ENCODE measurements at regions not wholly inside any gene's neighbourhood (a gene's known extent, or its start where the extent isn't known, plus 50 kb on each side); places are given as distances from the start of the nearest gene placed in this dataset.
A peak's percentile ranks its signal among the peaks of the same experiment; 100 is the strongest.
"Not testable (repeated sequence)": the region's sequence is repeated elsewhere in the genome, so short reads cannot be mapped to it uniquely, and the experiment has no call there.

DNA sequence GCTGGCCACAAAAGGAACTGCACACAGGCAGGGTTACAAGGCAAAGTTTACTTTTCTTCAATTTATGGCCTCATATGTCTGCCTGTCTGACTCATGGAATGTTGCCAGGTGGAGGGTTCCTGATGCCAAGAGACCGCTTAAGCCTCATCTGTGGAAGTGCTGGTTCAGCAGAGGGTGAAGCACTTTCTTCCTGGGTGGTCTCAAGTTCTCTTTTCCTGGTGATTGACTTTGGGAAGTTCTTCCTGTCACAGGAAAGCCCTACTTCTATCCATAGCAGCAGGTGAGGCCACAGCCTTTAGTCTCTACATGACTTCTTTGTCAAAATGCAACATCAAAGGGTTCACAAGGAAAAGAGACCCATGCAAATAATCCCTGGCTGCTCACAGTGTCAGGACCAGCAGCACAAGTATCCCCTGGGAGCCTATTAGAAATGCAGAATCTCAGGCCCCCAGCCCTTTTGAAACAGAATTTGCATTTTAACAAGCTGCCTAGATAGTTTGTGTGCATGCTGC is 81.4 kb upstream of the IGFBP7 start:
- Histone ChIP-seq H3K27me3 (no peaks in the 10 kb centered on the region), H3K27ac (no peak overlapping the region), H3K36me3 (no peaks in the 10 kb centered on the region), H3K4me3 (no peak overlapping the region), H3K9me3 (ENCODE audit: low read depth) (no peaks in the 10 kb centered on the region), H3K4me1 (ENCODE audit: low read depth) (no peaks in the 10 kb centered on the region)
- TF ChIP-seq, protein P1, sequence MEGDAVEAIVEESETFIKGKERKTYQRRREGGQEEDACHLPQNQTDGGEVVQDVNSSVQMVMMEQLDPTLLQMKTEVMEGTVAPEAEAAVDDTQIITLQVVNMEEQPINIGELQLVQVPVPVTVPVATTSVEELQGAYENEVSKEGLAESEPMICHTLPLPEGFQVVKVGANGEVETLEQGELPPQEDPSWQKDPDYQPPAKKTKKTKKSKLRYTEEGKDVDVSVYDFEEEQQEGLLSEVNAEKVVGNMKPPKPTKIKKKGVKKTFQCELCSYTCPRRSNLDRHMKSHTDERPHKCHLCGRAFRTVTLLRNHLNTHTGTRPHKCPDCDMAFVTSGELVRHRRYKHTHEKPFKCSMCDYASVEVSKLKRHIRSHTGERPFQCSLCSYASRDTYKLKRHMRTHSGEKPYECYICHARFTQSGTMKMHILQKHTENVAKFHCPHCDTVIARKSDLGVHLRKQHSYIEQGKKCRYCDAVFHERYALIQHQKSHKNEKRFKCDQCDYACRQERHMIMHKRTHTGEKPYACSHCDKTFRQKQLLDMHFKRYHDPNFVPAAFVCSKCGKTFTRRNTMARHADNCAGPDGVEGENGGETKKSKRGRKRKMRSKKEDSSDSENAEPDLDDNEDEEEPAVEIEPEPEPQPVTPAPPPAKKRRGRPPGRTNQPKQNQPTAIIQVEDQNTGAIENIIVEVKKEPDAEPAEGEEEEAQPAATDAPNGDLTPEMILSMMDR (IDR thresholded peaks at IDR 0.05; ENCODE audit: low read depth, low read length) = no peak
- peak in 1 of 2 donors; percentile 29 for DNase-seq (ENCODE audit: low read depth in 1 of 2, low spot score in 1 of 2)

DNA sequence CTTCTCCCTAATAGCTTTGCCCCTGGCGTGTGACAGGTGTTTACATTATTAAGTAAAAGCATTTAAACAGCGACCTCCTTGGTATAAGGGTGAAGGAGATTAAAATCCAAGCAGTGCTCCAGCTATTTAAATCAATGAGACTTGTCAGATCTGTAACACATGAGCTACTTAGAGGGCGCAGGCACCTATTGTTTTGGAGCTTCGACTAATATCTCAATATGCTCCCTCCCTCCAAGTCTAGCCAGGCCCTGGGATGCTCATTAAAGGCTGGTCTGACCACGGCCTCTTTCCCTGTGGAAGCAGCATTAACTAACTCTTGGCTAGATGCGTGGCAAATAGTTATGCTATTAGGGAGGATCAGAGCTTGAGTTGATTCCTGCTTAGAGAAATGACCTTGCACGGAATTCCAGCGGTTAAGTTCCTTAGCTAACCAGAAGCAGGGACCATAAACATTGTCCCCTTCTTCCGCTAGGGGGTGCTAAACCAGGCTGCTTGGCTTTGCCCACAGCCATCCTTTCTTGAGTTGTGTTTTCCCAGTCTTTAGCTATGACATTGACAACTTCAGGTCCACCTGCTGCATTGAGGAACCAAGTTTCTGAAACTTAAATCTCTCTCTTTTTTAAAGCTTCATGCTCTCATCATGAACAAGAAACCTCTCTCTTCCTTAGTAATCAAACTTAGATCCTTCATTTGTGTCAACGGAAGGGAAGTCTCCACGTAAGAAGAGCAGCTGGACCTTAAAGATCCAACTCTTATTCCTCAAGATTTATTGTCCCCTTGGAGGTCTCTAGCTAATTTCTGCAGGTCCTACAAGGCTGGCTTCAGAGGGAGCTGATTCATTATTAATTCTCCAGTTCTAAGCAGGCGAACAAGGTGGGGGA is 80.7 kb upstream of the IGFBP7 start:
- H3K4me1 ChIP-seq (ENCODE audit: low read depth) = no peaks in the 10 kb centered on the region
- H3K27me3 ChIP-seq = no peaks in the 10 kb centered on the region
- H3K4me3 ChIP-seq = no peak overlapping the region
- H3K36me3 ChIP-seq = no peaks in the 10 kb centered on the region
- no peaks in the 10 kb centered on the region for H3K9me3 ChIP-seq (ENCODE audit: low read depth)
- H3K27ac ChIP-seq = no peak overlapping the region
- TF ChIP-seq, protein P1 (IDR thresholded peaks at IDR 0.05; ENCODE audit: low read depth, low read length) = peak; percentile 88
- peak; percentile 59 to 63 for DNase-seq (ENCODE audit: low read depth in 1 of 2, low spot score in 1 of 2)

DNA sequence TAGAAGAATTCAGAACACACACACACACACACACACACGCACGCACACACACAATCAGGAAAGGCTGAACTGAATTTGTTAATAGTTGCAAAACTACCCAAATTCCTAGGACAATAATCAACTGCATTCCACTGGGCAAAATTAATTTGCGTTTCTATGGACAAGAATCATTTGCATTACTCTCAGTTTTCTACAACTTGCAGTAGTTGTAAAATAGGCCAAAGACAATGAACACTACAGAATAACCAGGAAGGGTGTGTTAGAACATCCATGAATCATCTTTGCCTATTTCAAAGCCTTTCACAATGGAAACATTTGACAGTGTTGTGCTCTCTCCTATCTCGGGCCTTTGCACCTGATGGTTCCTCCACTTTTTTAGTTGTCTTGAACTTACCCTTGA is 77.1 kb upstream of the IGFBP7 start:
- H3K36me3 ChIP-seq = no peaks in the 10 kb centered on the region
- TF ChIP-seq, protein P1 (IDR thresholded peaks at IDR 0.05; ENCODE audit: low read depth, low read length) = no peak
- DNase-seq (ENCODE audit: low read depth in 1 of 2, low spot score in 1 of 2) = peak in 1 of 2 donors; percentile 11
- H3K27me3 ChIP-seq = no peaks in the 10 kb centered on the region
- no peak overlapping the region for H3K4me3 ChIP-seq
- no peak overlapping the region for H3K27ac ChIP-seq
- H3K9me3 ChIP-seq (ENCODE audit: low read depth) = no peaks in the 10 kb centered on the region
- H3K4me1 ChIP-seq (ENCODE audit: low read depth) = no peaks in the 10 kb centered on the region

DNA sequence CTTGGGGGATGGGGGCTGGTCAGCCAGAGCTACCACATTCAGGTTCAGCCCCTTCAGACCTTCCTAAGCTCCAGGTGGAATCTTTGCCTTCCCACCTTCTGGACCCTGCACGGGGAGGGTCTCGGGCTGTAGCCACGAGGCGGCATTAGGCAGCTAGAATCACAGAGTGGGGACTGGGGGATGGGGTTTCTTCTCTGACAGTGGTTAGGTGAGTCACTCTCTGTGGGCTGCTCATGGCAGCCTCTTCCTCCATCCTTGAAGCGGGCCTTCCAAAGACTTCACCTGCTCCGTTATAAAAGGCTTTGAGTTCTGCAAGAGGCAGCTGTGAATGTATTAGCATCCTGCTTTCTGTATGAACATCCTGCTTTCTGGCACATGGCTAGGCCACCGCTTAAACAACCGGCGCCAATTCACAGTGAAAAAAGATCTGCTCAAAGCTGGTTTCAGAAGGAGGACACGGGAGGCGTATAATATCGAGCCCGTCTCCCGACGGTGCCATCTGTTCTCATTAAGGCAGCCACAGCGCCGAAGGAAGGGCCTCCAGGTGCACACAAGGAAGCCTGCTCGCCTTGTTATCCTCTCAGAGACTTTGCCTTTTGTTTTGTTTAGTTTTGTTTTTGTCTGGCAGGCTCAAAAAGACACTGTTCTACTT is 74.3 kb upstream of the IGFBP7 start:
- Histone ChIP-seq H3K9me3 (ENCODE audit: low read depth) (no peaks in the 10 kb centered on the region), H3K4me1 (ENCODE audit: low read depth) (no peaks in the 10 kb centered on the region), H3K36me3 (no peaks in the 10 kb centered on the region), H3K27me3 (no peaks in the 10 kb centered on the region), H3K27ac (no peak overlapping the region), H3K4me3 (no peak overlapping the region)
- TF ChIP-seq, protein P1 (IDR thresholded peaks at IDR 0.05; ENCODE audit: low read depth, low read length) = no peak
- DNase-seq (ENCODE audit: low read depth in 1 of 2, low spot score in 1 of 2) = no peak

DNA sequence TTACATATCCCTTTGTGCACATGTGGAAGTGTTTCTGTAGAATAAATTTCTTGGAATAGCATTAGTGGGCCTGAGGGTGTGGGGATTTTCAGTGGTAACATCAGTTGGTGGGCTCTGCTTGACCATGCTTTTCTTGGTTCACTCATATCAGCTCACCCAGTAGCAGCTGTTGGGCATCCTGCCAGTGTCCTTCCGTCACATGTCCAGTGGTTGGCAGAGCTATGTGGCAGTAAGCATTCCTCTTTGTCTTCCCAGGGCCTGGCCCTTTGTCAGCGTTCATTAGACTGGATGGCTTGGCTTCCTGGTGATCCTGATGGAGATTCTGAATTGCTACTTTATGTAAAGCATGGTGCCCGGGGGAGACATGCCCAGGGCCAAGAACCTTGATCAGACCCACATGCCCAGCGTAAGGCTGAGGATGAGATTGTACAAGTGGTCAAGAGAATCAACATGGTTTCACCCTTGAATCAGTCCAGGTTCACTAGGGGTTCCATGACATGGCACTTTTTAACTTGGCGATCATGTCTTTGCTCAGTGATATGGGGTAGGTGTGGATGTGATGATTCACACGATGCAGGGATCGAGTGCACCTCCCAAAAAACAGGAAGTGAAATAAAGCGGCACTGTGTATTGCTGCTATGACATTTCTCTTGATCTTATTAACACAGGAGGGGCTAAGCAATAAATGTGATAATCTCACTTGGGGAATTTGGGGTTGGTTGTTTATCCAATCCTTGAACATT is 72.1 kb upstream of the IGFBP7 start:
- H3K9me3 ChIP-seq (ENCODE audit: low read depth) = no peaks in the 10 kb centered on the region
- DNase-seq (ENCODE audit: low read depth in 1 of 2, low spot score in 1 of 2) = no peak
- H3K36me3 ChIP-seq = no peaks in the 10 kb centered on the region
- H3K27ac ChIP-seq = no peak overlapping the region
- TF ChIP-seq, protein P1 (IDR thresholded peaks at IDR 0.05; ENCODE audit: low read depth, low read length) = no peak
- H3K4me1 ChIP-seq (ENCODE audit: low read depth) = no peaks in the 10 kb centered on the region
- no peaks in the 10 kb centered on the region for H3K27me3 ChIP-seq
- H3K4me3 ChIP-seq = no peak overlapping the region

DNA sequence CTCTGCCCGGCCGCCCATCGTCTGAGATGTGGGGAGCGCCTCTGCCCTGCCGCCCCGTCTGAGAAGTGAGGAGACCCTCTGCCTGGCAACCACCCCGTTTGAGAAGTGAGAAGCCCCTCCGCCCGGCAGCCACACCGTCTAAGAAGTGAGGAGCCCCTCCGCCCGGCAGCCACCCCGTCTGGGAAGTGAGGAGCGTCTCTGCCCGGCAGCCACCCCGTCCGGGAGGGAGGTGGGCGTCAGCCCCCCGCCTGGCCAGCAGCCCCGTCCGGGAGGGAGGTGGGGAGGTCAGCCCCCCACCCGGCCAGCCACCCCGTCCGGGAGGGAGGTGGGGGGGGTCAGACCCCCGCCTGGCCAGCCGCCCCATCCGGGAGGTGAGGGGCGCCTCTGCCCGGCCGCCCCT is 63.0 kb upstream of the IGFBP7 start:
- not testable (repeated sequence) for H3K27me3 ChIP-seq; H3K9me3 ChIP-seq (ENCODE audit: low read depth); H3K4me1 ChIP-seq (ENCODE audit: low read depth); H3K4me3 ChIP-seq; DNase-seq (ENCODE audit: low read depth in 1 of 2, low spot score in 1 of 2); H3K36me3 ChIP-seq; H3K27ac ChIP-seq

Data from cardiac muscle cell (in vitro differentiated cells and primary cell).